Lower leg skin (tissue), 4 donors: ENCODE measurements at regions not wholly inside any gene's neighbourhood (a gene's known extent, or its start where the extent isn't known, plus 50 kb on each side); places are given as distances from the start of the nearest gene placed in this dataset.

Experiments used
- DNase-seq, 2 donors: peaks; one replicate each; pipeline ENCODE4 v3.0.0-alpha.2; 2019; ENCODE audit warnings: low spot score in 2 of 2
- H3K4me3 ChIP-seq: fragments of 200-600 bp; sonication (generic); 2 replicates; pipeline ENCODE4 v1.5.1; 2017; ENCODE audit warnings: mild to moderate bottlenecking, low read depth; ENCODE audit not compliant: poor library complexity, severe bottlenecking
- CTCF ChIP-seq, 3 donors: fragments of 450-650 bp; IDR thresholded peaks; one replicate each; pipeline ENCODE4 v1.5.1; 2016; ENCODE audit warnings: antibody characterized with exemption in 3 of 3, mild to moderate bottlenecking in 3 of 3, moderate library complexity in 2 of 3
- POLR2A ChIP-seq, 2 donors: fragments of 450-650 bp; IDR thresholded peaks; one replicate each; pipeline ENCODE4 v1.6.1; 2016 to 2017; ENCODE audit warnings: antibody characterized with exemption in 2 of 2, mild to moderate bottlenecking in 1 of 2, moderate library complexity in 1 of 2
- WGBS, 2 donors: methylation state at CpG; one replicate each; pipeline ENCODE4 v1.1.5; 2018; 5-methylcytosine and 5-hydroxymethylcytosine counted together
- intact Hi-C: fragments of 100-400 bp; cut with DNase I; formaldehyde crosslinking; loops from one replicate; pipeline ENCODE4 v1.15.0; 2023; ENCODE audit warnings: low total_unique reads

- no peak for TF ChIP-seq POLR2A (IDR thresholded peaks at IDR 0.05)
- no peak for TF ChIP-seq CTCF (IDR thresholded peaks at IDR 0.05)
- H3K4me3 ChIP-seq: no peak overlapping the region
- DNase-seq: no peak
- intact Hi-C loops: no loop called here
- WGBS, 2 donors: 80 to 81% methylated on average over 3 of the region's 3 CpGs
Measured at GRCh38 chr20:21569586-21569985, 55.7 kb upstream of the NKX2-2 start.

GRCh38 chr20:21564127-21564773, 50.4 kb upstream of the NKX2-2 start:
- intact Hi-C loops: no loop called here
- 82 to 83% methylated on average over 15 of the region's 15 CpGs for WGBS, 2 donors
- no peak for TF ChIP-seq POLR2A (IDR thresholded peaks at IDR 0.05)
- TF ChIP-seq CTCF (IDR thresholded peaks at IDR 0.05): no peak
- H3K4me3 ChIP-seq: no peak overlapping the region
- peak in 1 of 2 donors; percentile 62 for DNase-seq
